C4-2B (cell line): ENCODE measurements at regions not wholly inside any gene's neighbourhood (a gene's known extent, or its start where the extent isn't known, plus 50 kb on each side); places are given as distances from the start of the nearest gene placed in this dataset.

Source experiments
- ZFX ChIP-seq: fragments of 450-650 bp; IDR thresholded peaks from 2 replicates; pipeline ENCODE4 v1.6.1; 2017
- TF ChIP-seq, protein P1 (sequence below): fragments of 450-650 bp; conservative IDR thresholded peaks from 2 replicates; pipeline ENCODE4 v1.5.1; 2017; ENCODE audit warnings: mild to moderate bottlenecking

DNA sequence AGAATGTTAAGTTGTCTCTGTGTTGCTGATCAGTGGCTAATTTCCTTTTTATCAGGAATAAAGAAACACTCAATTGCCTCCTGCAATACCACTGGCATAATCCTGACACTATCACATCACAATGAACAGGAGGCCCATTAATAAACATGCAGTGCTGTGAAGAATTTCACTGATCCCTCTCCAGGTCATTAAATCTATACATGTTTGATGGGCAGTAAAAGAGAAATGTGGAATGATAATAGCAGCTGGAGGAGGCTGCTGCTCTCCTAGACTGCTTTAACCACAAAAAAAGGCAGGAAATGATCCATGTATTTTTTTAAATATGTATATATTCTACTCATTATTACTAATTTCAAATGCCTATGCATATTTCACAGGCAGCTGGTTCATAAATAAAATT, 202.1 kb downstream of the CENPC start:
- TF ChIP-seq, protein P1, sequence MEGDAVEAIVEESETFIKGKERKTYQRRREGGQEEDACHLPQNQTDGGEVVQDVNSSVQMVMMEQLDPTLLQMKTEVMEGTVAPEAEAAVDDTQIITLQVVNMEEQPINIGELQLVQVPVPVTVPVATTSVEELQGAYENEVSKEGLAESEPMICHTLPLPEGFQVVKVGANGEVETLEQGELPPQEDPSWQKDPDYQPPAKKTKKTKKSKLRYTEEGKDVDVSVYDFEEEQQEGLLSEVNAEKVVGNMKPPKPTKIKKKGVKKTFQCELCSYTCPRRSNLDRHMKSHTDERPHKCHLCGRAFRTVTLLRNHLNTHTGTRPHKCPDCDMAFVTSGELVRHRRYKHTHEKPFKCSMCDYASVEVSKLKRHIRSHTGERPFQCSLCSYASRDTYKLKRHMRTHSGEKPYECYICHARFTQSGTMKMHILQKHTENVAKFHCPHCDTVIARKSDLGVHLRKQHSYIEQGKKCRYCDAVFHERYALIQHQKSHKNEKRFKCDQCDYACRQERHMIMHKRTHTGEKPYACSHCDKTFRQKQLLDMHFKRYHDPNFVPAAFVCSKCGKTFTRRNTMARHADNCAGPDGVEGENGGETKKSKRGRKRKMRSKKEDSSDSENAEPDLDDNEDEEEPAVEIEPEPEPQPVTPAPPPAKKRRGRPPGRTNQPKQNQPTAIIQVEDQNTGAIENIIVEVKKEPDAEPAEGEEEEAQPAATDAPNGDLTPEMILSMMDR = no peak
- no peak for TF ChIP-seq ZFX
